Nephron (organoid): ENCODE measurements at regions not wholly inside any gene's neighbourhood (a gene's known extent, or its start where the extent isn't known, plus 50 kb on each side); places are given as distances from the start of the nearest gene placed in this dataset.

Experiments used
- H3K27ac Mint-ChIP-seq, 3 experiments: 2 replicates each; pipeline ENCODE4 v1.8.0; 2020; ENCODE audit warnings: mixed read lengths in 3 of 3, mild to moderate bottlenecking in 2 of 3, moderate library complexity in 1 of 3
- H3K27me3 Mint-ChIP-seq: 2 replicates; pipeline ENCODE4 v1.8.0; 2021; ENCODE audit warnings: low read depth, mild to moderate bottlenecking, moderate library complexity, mixed read lengths
- H3K36me3 Mint-ChIP-seq: 2 replicates; pipeline ENCODE4 v1.8.0; 2020; ENCODE audit warnings: low read depth, mixed read lengths
- H3K4me1 Mint-ChIP-seq: 2 replicates; pipeline ENCODE4 v1.8.0; 2020; ENCODE audit warnings: mixed read lengths
- H3K4me3 Mint-ChIP-seq, 3 experiments: 2 replicates each; pipeline ENCODE4 v1.8.0; 2020; ENCODE audit warnings: mild to moderate bottlenecking in 3 of 3, mixed read lengths in 3 of 3, moderate library complexity in 2 of 3
- H3K9me3 Mint-ChIP-seq: 2 replicates; pipeline ENCODE4 v1.8.0; 2020; ENCODE audit warnings: mixed read lengths
- TF ChIP-seq, protein P1 (sequence below), 3 experiments: fragments of 200-600 bp; sonication (generic); IDR thresholded peaks; one replicate each; pipeline ENCODE4 v1.5.0; 2021; ENCODE audit warnings: antibody characterized with exemption in 3 of 3; ENCODE audit not compliant: unreplicated experiment in 3 of 3

DNA sequence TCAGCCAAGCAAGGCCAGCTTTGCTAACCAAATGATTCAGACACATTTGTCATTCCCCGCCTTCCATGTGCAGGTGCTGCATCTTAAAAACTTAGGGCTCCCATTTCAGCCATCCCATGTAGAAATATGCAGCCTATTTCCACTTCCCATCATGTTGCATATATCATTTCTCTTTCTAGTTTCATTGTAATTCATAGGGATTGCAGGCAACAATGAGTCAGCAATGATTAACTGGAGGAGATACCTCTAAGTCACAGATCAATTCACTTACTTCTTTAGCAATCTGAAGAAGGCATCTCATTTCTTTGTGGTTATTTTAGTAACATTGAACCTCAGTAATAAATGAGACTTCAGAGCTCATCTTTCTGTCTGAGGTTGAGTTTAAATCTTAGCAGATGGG is 276.1 kb upstream of the PKDCC start:
- Mint-ChIP-seq H3K4me1 (peaks cover 35% of the 10 kb centered on the region), H3K36me3 (no peaks in the 10 kb centered on the region), H3K9me3 (peaks cover under 1% of the 10 kb centered on the region), H3K27me3 (peaks cover 10% of the 10 kb centered on the region), H3K27ac (peak overlapping the region in 2 of 3 experiments; percentile 8 to 10), H3K4me3 (no peak overlapping the region)
- TF ChIP-seq, protein P1, sequence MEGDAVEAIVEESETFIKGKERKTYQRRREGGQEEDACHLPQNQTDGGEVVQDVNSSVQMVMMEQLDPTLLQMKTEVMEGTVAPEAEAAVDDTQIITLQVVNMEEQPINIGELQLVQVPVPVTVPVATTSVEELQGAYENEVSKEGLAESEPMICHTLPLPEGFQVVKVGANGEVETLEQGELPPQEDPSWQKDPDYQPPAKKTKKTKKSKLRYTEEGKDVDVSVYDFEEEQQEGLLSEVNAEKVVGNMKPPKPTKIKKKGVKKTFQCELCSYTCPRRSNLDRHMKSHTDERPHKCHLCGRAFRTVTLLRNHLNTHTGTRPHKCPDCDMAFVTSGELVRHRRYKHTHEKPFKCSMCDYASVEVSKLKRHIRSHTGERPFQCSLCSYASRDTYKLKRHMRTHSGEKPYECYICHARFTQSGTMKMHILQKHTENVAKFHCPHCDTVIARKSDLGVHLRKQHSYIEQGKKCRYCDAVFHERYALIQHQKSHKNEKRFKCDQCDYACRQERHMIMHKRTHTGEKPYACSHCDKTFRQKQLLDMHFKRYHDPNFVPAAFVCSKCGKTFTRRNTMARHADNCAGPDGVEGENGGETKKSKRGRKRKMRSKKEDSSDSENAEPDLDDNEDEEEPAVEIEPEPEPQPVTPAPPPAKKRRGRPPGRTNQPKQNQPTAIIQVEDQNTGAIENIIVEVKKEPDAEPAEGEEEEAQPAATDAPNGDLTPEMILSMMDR (IDR thresholded peaks at IDR 0.05; ENCODE audit: unreplicated experiment in 3 of 3), result no peak

DNA sequence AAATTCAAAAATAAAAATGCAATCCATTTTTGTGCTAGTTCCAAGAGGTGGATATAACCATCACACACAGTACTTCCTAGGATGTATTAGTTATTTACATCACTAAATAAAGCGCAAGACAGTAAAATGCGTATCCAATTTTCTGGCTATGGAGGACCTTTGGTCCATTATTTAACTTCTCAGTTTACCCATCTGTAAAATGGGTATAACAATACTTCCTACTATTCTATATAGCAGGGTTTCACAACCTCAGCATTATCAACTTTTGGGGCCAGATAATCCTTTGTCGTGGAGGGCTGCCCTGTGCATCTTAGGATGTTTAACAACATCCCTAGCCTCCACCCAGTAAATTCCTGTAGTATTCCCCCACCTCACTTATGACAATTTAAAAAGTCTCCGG is 275.1 kb upstream of the PKDCC start:
- H3K9me3 Mint-ChIP-seq, result peaks cover 3% of the 10 kb centered on the region
- H3K27me3 Mint-ChIP-seq, result peaks cover 10% of the 10 kb centered on the region
- H3K27ac Mint-ChIP-seq, result no peak overlapping the region
- no peak overlapping the region for H3K4me3 Mint-ChIP-seq
- H3K36me3 Mint-ChIP-seq, result no peaks in the 10 kb centered on the region
- H3K4me1 Mint-ChIP-seq, result peaks cover 35% of the 10 kb centered on the region
- TF ChIP-seq, protein P1 (IDR thresholded peaks at IDR 0.05; ENCODE audit: unreplicated experiment in 3 of 3), result no peak

DNA sequence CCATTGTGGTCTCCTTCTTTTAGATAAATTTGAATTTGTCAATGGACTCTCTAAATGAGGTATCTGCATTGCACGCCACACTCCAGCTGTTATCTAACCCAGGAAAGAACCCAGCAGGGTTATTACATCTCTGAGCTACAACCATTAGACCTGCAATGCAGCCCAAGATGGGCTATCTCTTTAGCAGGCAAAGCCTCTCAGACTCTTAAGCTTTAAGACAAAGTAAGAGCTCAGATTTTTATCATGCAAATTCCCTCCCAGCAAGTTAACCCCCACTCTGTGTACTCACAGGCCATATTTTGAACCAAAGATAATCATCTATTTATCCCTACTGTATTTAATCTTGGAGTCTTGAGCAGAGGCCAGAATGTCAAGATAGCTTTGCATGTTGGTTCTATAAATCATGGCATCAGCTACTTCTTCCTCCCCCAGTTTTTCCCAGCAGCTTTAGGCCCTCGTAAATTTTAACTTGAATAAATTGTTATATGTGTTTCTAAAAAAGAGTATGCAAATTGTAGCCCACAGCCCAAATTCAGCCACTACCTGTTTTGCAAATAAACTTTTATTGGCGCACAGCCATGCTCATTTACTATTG is 273.7 kb upstream of the PKDCC start:
- Mint-ChIP-seq H3K4me3 (no peak overlapping the region), H3K27me3 (peaks cover 10% of the 10 kb centered on the region), H3K9me3 (peaks cover 3% of the 10 kb centered on the region), H3K27ac (peak overlapping the region; percentile 27 to 86 (median 80)), H3K4me1 (peaks cover 37% of the 10 kb centered on the region), H3K36me3 (no peaks in the 10 kb centered on the region)
- TF ChIP-seq, protein P1 (IDR thresholded peaks at IDR 0.05; ENCODE audit: unreplicated experiment in 3 of 3), result no peak

DNA sequence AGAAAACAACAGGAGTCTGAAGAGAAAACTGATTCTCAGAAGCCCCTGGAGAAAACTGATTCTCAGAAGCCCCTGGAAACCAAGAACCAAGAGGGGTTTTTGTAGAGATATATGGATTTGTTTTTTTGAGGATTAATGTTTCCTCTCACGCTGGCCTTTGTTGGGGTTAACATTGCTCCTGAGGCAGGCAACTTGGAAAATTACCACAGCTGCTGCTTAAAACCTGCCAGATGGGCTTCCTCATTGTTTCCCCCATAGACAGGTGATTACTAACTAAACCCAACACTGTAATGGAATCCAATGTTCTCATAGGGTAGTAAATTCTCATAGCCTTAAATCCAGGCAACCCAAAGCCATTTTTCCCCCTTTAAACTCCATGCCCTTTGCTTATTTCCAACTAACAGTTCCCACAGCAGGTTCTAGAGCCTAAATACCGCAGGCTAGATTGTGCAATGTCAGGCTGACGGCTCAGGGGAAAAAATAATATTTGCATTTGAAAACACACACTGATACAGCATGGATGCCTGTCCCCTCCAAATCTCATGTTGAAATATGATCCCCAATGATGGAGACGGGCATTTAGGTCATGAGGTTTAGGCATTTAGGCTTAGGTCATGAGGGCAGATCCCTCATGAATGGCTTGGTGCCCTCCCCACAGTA is 272.3 kb upstream of the PKDCC start:
- H3K27me3 Mint-ChIP-seq, result peaks cover 4% of the 10 kb centered on the region
- TF ChIP-seq, protein P1 (IDR thresholded peaks at IDR 0.05; ENCODE audit: unreplicated experiment in 3 of 3), result no peak
- no peak overlapping the region for H3K4me3 Mint-ChIP-seq
- peaks cover 3% of the 10 kb centered on the region for H3K9me3 Mint-ChIP-seq
- H3K4me1 Mint-ChIP-seq, result peaks cover 47% of the 10 kb centered on the region
- H3K36me3 Mint-ChIP-seq, result no peaks in the 10 kb centered on the region
- H3K27ac Mint-ChIP-seq, result peak overlapping the region; percentile 64 to 86 (median 80)

DNA sequence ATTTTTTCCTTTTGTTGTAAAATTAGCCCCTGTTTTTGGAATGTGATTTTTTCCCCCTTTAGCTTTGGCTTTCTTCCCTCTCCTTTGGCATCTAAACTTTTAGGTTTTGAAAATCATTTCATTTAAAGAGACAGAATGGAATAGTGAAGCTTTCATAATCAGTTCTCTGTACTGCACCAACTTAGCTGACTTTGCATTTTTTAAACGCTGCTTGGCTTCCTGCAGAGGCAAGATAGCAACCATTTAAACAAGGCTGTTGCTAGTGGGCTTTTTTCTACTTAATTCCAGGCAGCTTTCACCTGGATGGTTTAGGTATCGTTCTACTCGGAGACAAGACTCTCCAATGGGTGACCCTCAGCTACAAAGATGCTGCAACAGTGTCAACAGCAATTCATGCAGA is 267.9 kb upstream of the PKDCC start:
- Mint-ChIP-seq H3K4me1 (peaks cover 34% of the 10 kb centered on the region), H3K36me3 (no peaks in the 10 kb centered on the region), H3K9me3 (peaks cover 3% of the 10 kb centered on the region), H3K4me3 (no peak overlapping the region), H3K27ac (peak overlapping the region; percentile 47 to 66 (median 53)), H3K27me3 (no peaks in the 10 kb centered on the region)
- TF ChIP-seq, protein P1 (IDR thresholded peaks at IDR 0.05; ENCODE audit: unreplicated experiment in 3 of 3), result no peak
